Jurkat, Clone E6-1 (cell line): ENCODE measurements at regions not wholly inside any gene's neighbourhood (a gene's known extent, or its start where the extent isn't known, plus 50 kb on each side); places are given as distances from the start of the nearest gene placed in this dataset.
"Not testable (repeated sequence)": the region's sequence is repeated elsewhere in the genome, so short reads cannot be mapped to it uniquely, and the experiment has no call there.

Source experiments
- DNase-seq: peaks from one replicate; pipeline ENCODE4 v3.0.0-alpha.2; 2011; ENCODE audit warnings: low read depth, low spot score
- H3K4me3 ChIP-seq: 2 replicates; pipeline ENCODE4 v1.5.1; 2011; ENCODE audit warnings: mild to moderate bottlenecking, low read length, control low read depth, moderate library complexity

GRCh38 chrY:7280151-7280740 is 368.7 kb upstream of the AMELY start:
- H3K4me3 ChIP-seq, DNase-seq: not testable (repeated sequence)

- DNase-seq: no peak
- H3K4me3 ChIP-seq: peak overlapping the region; percentile 56
Measured at GRCh38 chrY:7275751-7276150, 364.2 kb upstream of the AMELY start.

- H3K4me3 ChIP-seq: peak overlapping the region; percentile 56
Measured at GRCh38 chrY:7275014-7275413, 363.5 kb upstream of the AMELY start.

GRCh38 chrY:7274369-7274913 is 362.9 kb upstream of the AMELY start:
- peak overlapping the region; percentile 56 for H3K4me3 ChIP-seq
- DNase-seq: no peak

More at GRCh38 chrY:7275014-7275413, 363.5 kb upstream of the AMELY start:
- DNase-seq: no peak

- DNase-seq: peak; percentile 70
- H3K4me3 ChIP-seq: peak overlapping the region; percentile 61
Measured at GRCh38 chrY:7273587-7274203, 362.1 kb upstream of the AMELY start.

- peak; percentile 42 for DNase-seq
- H3K4me3 ChIP-seq: peak overlapping the region; percentile 61
Measured at GRCh38 chrY:7272556-7273195, 361.1 kb upstream of the AMELY start.

GRCh38 chrY:7263773-7264172 is 352.2 kb upstream of the AMELY start:
- no peak overlapping the region for H3K4me3 ChIP-seq
- no peak for DNase-seq

GRCh38 chrY:7262531-7262930 is 351.0 kb upstream of the AMELY start:
- no peak overlapping the region for H3K4me3 ChIP-seq
- no peak for DNase-seq

- no peak overlapping the region for H3K4me3 ChIP-seq
- no peak for DNase-seq
Measured at GRCh38 chrY:7261254-7261653, 349.7 kb upstream of the AMELY start.

- no peak overlapping the region for H3K4me3 ChIP-seq
- DNase-seq: peak; percentile 58
Measured at GRCh38 chrY:7240101-7240500, 328.5 kb upstream of the AMELY start.

GRCh38 chrY:7211971-7212370 is 300.4 kb upstream of the AMELY start:
- DNase-seq: no peak
- H3K4me3 ChIP-seq: no peak overlapping the region

GRCh38 chrY:7204456-7204855 is 292.9 kb upstream of the AMELY start:
- DNase-seq: no peak
- no peak overlapping the region for H3K4me3 ChIP-seq

GRCh38 chrY:7182591-7182990 is 271.0 kb upstream of the AMELY start:
- no peak overlapping the region for H3K4me3 ChIP-seq

GRCh38 chrY:7177631-7178030 is 266.1 kb upstream of the AMELY start:
- no peak for DNase-seq
- no peak overlapping the region for H3K4me3 ChIP-seq

More at GRCh38 chrY:7182591-7182990, 271.0 kb upstream of the AMELY start:
- no peak for DNase-seq

GRCh38 chrY:7169475-7169874 is 257.9 kb upstream of the AMELY start:
- no peak for DNase-seq
- H3K4me3 ChIP-seq: no peak overlapping the region

GRCh38 chrY:7141477-7141876 is 229.9 kb upstream of the AMELY start:
- no peak overlapping the region for H3K4me3 ChIP-seq
- peak; percentile 21 for DNase-seq
